DND-41 (cell line): ENCODE measurements at regions not wholly inside any gene's neighbourhood (a gene's known extent, or its start where the extent isn't known, plus 50 kb on each side); places are given as distances from the start of the nearest gene placed in this dataset.

Source experiments
- EZH2 ChIP-seq: IDR thresholded peaks from 3 replicates; pipeline ENCODE4 v1.6.1; 2012; ENCODE audit warnings: borderline replicate concordance, low read depth, mild to moderate bottlenecking, moderate library complexity, low read length, inconsistent platforms; ENCODE audit not compliant: severe bottlenecking
- TF ChIP-seq, protein P1 (sequence below): IDR thresholded peaks from 2 replicates; pipeline ENCODE4 v1.5.1; 2012; ENCODE audit warnings: borderline replicate concordance, low read length, moderate library complexity, mild to moderate bottlenecking; ENCODE audit not compliant: poor library complexity, severe bottlenecking; ENCODE audit errors: extremely low read depth

GRCh38 chr13:81773263-81773662 is 1432.3 kb upstream of the SPRY2 start:
- TF ChIP-seq, protein P1, sequence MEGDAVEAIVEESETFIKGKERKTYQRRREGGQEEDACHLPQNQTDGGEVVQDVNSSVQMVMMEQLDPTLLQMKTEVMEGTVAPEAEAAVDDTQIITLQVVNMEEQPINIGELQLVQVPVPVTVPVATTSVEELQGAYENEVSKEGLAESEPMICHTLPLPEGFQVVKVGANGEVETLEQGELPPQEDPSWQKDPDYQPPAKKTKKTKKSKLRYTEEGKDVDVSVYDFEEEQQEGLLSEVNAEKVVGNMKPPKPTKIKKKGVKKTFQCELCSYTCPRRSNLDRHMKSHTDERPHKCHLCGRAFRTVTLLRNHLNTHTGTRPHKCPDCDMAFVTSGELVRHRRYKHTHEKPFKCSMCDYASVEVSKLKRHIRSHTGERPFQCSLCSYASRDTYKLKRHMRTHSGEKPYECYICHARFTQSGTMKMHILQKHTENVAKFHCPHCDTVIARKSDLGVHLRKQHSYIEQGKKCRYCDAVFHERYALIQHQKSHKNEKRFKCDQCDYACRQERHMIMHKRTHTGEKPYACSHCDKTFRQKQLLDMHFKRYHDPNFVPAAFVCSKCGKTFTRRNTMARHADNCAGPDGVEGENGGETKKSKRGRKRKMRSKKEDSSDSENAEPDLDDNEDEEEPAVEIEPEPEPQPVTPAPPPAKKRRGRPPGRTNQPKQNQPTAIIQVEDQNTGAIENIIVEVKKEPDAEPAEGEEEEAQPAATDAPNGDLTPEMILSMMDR = no peak
- no peak for TF ChIP-seq EZH2
